ENCODE measurements at regions not wholly inside any gene's neighbourhood (a gene's known extent, or its start where the extent isn't known, plus 50 kb on each side); places are given as distances from the start of the nearest gene placed in this dataset.

DNA sequence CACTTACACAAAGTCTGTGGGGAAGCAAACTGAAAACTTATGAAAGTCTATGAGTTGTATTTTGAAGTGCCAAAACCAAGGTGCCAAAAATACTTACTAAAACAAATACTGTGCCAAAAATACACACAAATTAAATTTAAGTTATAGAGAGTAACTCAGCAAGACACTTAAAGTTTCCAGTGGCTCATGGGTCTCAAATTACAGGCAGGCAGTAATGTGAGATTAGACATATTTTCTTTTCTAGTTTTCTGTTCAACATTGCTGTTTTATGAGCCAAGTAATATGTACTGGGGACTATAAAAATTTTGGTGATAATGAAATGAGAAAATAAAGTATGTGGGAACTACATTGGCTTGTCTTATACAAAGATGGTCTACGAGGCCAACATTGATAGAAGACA is 172.2 kb upstream of the SNX2 start:
- no peak for DNase-seq
- in situ Hi-C loops (cut with HindIII; ENCODE audit: low pct_ligation_motif_present, low sequenced_read_pairs) = no loop called here
- H3K27ac ChIP-seq = no peak overlapping the region
- no peak overlapping the region for H3K4me3 ChIP-seq (ENCODE audit: low read depth, low read length)
- TF ChIP-seq, protein P1, sequence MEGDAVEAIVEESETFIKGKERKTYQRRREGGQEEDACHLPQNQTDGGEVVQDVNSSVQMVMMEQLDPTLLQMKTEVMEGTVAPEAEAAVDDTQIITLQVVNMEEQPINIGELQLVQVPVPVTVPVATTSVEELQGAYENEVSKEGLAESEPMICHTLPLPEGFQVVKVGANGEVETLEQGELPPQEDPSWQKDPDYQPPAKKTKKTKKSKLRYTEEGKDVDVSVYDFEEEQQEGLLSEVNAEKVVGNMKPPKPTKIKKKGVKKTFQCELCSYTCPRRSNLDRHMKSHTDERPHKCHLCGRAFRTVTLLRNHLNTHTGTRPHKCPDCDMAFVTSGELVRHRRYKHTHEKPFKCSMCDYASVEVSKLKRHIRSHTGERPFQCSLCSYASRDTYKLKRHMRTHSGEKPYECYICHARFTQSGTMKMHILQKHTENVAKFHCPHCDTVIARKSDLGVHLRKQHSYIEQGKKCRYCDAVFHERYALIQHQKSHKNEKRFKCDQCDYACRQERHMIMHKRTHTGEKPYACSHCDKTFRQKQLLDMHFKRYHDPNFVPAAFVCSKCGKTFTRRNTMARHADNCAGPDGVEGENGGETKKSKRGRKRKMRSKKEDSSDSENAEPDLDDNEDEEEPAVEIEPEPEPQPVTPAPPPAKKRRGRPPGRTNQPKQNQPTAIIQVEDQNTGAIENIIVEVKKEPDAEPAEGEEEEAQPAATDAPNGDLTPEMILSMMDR (IDR thresholded peaks at IDR 0.05; ENCODE audit: low read depth, low read length, missing control alignments) = no peak
- no peaks in the 10 kb centered on the region for H3K27me3 ChIP-seq (replicated peaks)
- no peaks in the 10 kb centered on the region for H3K36me3 ChIP-seq (replicated peaks)

DNA sequence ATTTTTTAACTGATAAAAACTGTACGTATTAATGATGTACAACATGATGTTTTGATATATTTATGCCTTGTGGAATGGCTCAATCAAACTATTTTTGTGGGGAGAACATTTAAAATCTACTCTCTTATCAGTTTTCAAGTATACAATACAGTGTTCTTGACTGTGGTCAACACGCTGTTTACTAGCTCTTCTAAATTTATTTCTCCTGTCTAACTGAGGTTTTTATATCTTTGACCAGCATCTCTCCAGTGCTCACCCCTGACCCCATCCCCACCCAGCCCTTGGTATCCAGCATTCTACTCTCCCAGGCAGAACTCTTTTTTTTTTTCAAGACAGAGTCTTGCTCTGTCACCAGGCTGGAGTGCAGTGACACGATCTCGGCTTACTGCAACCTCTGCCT is 169.6 kb upstream of the SNX2 start:
- H3K36me3 ChIP-seq (replicated peaks) = no peaks in the 10 kb centered on the region
- no peak overlapping the region for H3K4me3 ChIP-seq (ENCODE audit: low read depth, low read length)
- in situ Hi-C loops (cut with HindIII; ENCODE audit: low pct_ligation_motif_present, low sequenced_read_pairs) = no loop called here
- H3K27ac ChIP-seq = no peak overlapping the region
- DNase-seq = no peak
- TF ChIP-seq, protein P1 (IDR thresholded peaks at IDR 0.05; ENCODE audit: low read depth, low read length, missing control alignments) = no peak
- H3K27me3 ChIP-seq (replicated peaks) = no peaks in the 10 kb centered on the region

DNA sequence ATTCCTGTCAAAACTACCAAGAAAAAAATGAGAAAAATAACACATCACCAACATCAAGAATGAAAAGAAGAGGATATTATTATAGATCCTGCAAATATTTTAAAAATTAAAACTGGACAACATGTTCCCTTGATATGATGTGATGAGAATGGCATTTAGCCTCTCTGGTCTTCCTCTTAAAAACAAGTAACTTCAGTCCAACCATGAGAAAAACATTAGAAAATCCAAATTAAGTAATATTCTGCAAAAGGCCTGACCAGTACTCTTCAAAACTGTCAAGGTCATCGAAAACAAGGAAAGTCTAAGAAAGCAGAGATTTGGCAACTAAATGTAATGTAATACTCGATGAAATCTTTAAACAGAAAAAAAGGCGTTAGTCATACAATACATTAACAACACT is 167.1 kb upstream of the SNX2 start:
- no peak overlapping the region for H3K4me3 ChIP-seq (ENCODE audit: low read depth, low read length)
- TF ChIP-seq, protein P1 (IDR thresholded peaks at IDR 0.05; ENCODE audit: low read depth, low read length, missing control alignments) = no peak
- in situ Hi-C loops (cut with HindIII; ENCODE audit: low pct_ligation_motif_present, low sequenced_read_pairs) = no loop called here
- H3K27ac ChIP-seq = no peak overlapping the region
- no peak for DNase-seq
- no peaks in the 10 kb centered on the region for H3K36me3 ChIP-seq (replicated peaks)
- no peaks in the 10 kb centered on the region for H3K27me3 ChIP-seq (replicated peaks)

DNA sequence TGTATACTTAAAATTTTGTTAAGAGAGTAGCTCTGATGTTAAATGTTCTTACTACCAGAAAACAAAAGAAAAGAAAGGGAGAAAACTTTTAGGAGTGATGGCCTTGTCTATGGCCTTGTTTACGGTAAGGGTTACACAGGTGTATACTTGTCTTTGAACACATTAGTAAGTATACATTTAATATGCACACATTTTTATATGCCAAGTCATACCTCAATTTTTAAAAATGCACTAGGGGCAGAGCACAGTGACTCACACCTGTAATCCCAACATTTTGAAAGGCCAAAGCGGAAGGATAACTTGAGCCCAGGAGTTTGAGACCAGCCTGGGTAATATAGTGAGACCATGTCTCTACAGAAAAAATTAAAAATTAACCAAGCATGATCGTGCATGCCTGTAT is 166.7 kb upstream of the SNX2 start:
- in situ Hi-C loops (cut with HindIII; ENCODE audit: low pct_ligation_motif_present, low sequenced_read_pairs) = no loop called here
- Histone ChIP-seq H3K36me3 (replicated peaks) (no peaks in the 10 kb centered on the region), H3K27ac (no peak overlapping the region), H3K27me3 (replicated peaks) (no peaks in the 10 kb centered on the region), H3K4me3 (ENCODE audit: low read depth, low read length) (no peak overlapping the region)
- TF ChIP-seq, protein P1 (IDR thresholded peaks at IDR 0.05; ENCODE audit: low read depth, low read length, missing control alignments) = no peak
- no peak for DNase-seq

DNA sequence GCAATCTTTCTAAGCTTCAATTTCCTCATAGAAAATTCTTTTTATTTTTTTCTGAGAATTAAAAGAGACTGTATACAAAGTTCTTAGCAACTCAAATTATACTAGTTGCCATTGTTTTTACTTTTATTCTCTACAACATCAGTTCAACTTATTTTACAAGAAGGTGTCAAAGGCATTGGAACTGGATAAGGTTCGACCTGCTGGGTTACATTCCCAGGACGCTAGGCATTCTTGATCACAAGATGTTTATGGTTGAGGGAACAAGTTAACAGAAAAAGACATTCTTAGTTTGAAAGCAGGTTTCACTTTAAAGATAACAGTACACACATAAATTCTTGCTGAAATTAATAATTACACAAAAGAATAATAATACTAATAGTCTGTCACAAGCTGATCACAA is 163.5 kb upstream of the SNX2 start:
- no peak overlapping the region for H3K27ac ChIP-seq
- TF ChIP-seq, protein P1 (IDR thresholded peaks at IDR 0.05; ENCODE audit: low read depth, low read length, missing control alignments) = no peak
- no peak for DNase-seq
- H3K27me3 ChIP-seq (replicated peaks) = no peaks in the 10 kb centered on the region
- no peak overlapping the region for H3K4me3 ChIP-seq (ENCODE audit: low read depth, low read length)
- H3K36me3 ChIP-seq (replicated peaks) = no peaks in the 10 kb centered on the region
- in situ Hi-C loops (cut with HindIII; ENCODE audit: low pct_ligation_motif_present, low sequenced_read_pairs) = no loop called here

DNA sequence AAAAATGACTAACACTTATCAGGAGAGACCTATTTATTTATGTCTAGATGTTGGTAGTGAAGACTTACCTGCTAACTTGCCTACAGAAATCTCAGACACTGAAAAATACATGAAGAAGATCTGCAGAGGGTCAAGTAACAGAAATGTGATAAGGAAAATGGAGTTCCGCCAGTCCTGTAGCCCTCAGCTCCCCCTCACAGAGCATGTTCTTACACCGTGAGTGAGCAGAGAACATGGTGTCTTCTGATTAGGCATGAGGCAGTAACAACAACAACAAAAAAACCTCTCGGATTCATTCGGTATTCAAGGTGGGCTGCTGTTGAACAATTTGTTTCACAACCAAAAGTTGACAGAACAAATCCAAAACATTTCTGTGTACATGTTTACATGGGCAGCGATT is 162.0 kb upstream of the SNX2 start:
- Histone ChIP-seq H3K36me3 (replicated peaks) (no peaks in the 10 kb centered on the region), H3K4me3 (ENCODE audit: low read depth, low read length) (no peak overlapping the region), H3K27ac (no peak overlapping the region), H3K27me3 (replicated peaks) (no peaks in the 10 kb centered on the region)
- DNase-seq = no peak
- in situ Hi-C loops (cut with HindIII; ENCODE audit: low pct_ligation_motif_present, low sequenced_read_pairs) = no loop called here
- TF ChIP-seq, protein P1 (IDR thresholded peaks at IDR 0.05; ENCODE audit: low read depth, low read length, missing control alignments) = no peak

All from brain microvascular endothelial cell (primary cell).